GM23338 (cell line): ENCODE measurements at regions not wholly inside any gene's neighbourhood (a gene's known extent, or its start where the extent isn't known, plus 50 kb on each side); places are given as distances from the start of the nearest gene placed in this dataset.

Source experiments
- ATAC-seq: fragments of 200-7000 bp; cut with Tn5 transposase; 3 replicates; pipeline ENCODE4 v1.9.1; 2020
- DNase-seq: peaks from one replicate; pipeline ENCODE4 v3.0.0-alpha.2; 2015; ENCODE audit warnings: low spot score
- H2AFZ ChIP-seq: fragments of 200-600 bp; sonication (generic); 2 replicates; pipeline ENCODE4 v1.8.0; 2016; ENCODE audit warnings: antibody characterized with exemption, mild to moderate bottlenecking, moderate library complexity
- H3F3A ChIP-seq: fragments of 200-600 bp; sonication (generic); replicated peaks from 2 replicates; pipeline ENCODE4 v1.8.0; 2017; ENCODE audit warnings: antibody characterized with exemption, mixed run types, low read depth
- H3K27ac ChIP-seq: fragments of 200-600 bp; sonication (generic); 2 replicates; pipeline ENCODE4 v1.6.1; 2016; ENCODE audit warnings: low read depth
- H3K27me3 ChIP-seq: fragments of 200-600 bp; sonication (generic); 2 replicates; pipeline ENCODE4 v1.8.0; 2016; ENCODE audit warnings: mild to moderate bottlenecking, mixed run types, moderate library complexity; ENCODE audit not compliant: insufficient read depth
- H3K36me3 ChIP-seq: fragments of 200-600 bp; sonication (generic); 2 replicates; pipeline ENCODE4 v1.8.0; 2016; ENCODE audit warnings: mild to moderate bottlenecking; ENCODE audit not compliant: insufficient read depth
- H3K4me1 ChIP-seq: fragments of 200-600 bp; sonication (generic); 2 replicates; pipeline ENCODE4 v1.8.0; 2016; ENCODE audit warnings: mild to moderate bottlenecking, moderate library complexity; ENCODE audit not compliant: insufficient read depth
- H3K4me2 ChIP-seq: fragments of 200-600 bp; sonication (generic); 2 replicates; pipeline ENCODE4 v1.7.1; 2017; ENCODE audit warnings: mixed run types
- H3K4me3 ChIP-seq: fragments of 200-600 bp; sonication (generic); 2 replicates; pipeline ENCODE4 v1.6.1; 2016; ENCODE audit warnings: mixed run types
- H3K79me2 ChIP-seq: fragments of 200-600 bp; sonication (generic); replicated peaks from 2 replicates; pipeline ENCODE4 v1.8.0; 2017; ENCODE audit warnings: mild to moderate bottlenecking; ENCODE audit not compliant: insufficient read depth
- H3K9me2 ChIP-seq: fragments of 200-600 bp; sonication (generic); 2 replicates; pipeline ENCODE4 v1.8.0; 2017; ENCODE audit not compliant: insufficient read depth
- H4K20me1 ChIP-seq: fragments of 200-600 bp; sonication (generic); replicated peaks from 2 replicates; pipeline ENCODE4 v1.8.0; 2017; ENCODE audit warnings: mild to moderate bottlenecking; ENCODE audit not compliant: insufficient read depth
- H3K27ac Mint-ChIP-seq: 2 replicates; pipeline ENCODE4 v1.8.0; 2020; ENCODE audit warnings: inconsistent platforms, mild to moderate bottlenecking, moderate library complexity, mixed read lengths
- H3K27me3 Mint-ChIP-seq: 3 replicates; pipeline ENCODE4 v1.8.0; 2022; ENCODE audit warnings: low read depth, mild to moderate bottlenecking, moderate library complexity, mixed read lengths, inconsistent platforms; ENCODE audit not compliant: insufficient read depth, poor library complexity
- H3K36me3 Mint-ChIP-seq: 3 replicates; pipeline ENCODE4 v1.8.0; 2021; ENCODE audit warnings: low read depth, mild to moderate bottlenecking, inconsistent platforms, moderate library complexity, mixed read lengths
- H3K4me1 Mint-ChIP-seq: 3 replicates; pipeline ENCODE4 v1.8.0; 2020; ENCODE audit warnings: mild to moderate bottlenecking, inconsistent platforms, mixed read lengths
- H3K4me3 Mint-ChIP-seq: 3 replicates; pipeline ENCODE4 v1.8.0; 2021; ENCODE audit warnings: moderate library complexity, mild to moderate bottlenecking, inconsistent platforms, mixed read lengths
- H3K9me3 Mint-ChIP-seq: 3 replicates; pipeline ENCODE4 v1.8.0; 2020; ENCODE audit warnings: moderate library complexity, mild to moderate bottlenecking, inconsistent platforms, mixed read lengths
- CREB1 ChIP-seq: fragments of 250-450 bp; sonication (Bioruptor Pico); IDR thresholded peaks from 2 replicates; pipeline ENCODE4 v1.5.0; 2020; ENCODE audit warnings: low read depth, mild to moderate bottlenecking, moderate library complexity
- CTCF ChIP-seq, 2 experiments: fragments of 200-600 bp in 1 of 2; sonication (generic) in 1 of 2; conservative IDR thresholded peaks; 2 replicates each; pipeline versions ENCODE4 v1.5.1 to v1.6.1; 2016 to 2017; ENCODE audit warnings: antibody characterized with exemption in 2 of 2, low read depth in 2 of 2, mild to moderate bottlenecking in 2 of 2, moderate library complexity in 1 of 2
- ETS1 ChIP-seq: IDR thresholded peaks from 2 replicates; pipeline ENCODE4 v1.6.1; 2016; ENCODE audit warnings: antibody characterized with exemption
- EZH2 ChIP-seq: fragments of 200-600 bp; sonication (generic); IDR thresholded peaks from one replicate; pipeline ENCODE4 v1.8.0; 2017; ENCODE audit warnings: antibody characterized with exemption, mild to moderate bottlenecking, low read depth; ENCODE audit not compliant: unreplicated experiment
- EZH2phosphoT487 ChIP-seq: fragments of 200-600 bp; sonication (generic); IDR thresholded peaks from one replicate; pipeline ENCODE4 v1.8.1; 2018; ENCODE audit warnings: antibody characterized with exemption; ENCODE audit not compliant: unreplicated experiment
- JUNB ChIP-seq: IDR thresholded peaks from one replicate; pipeline ENCODE4 v1.6.1; 2016; ENCODE audit warnings: antibody characterized with exemption; ENCODE audit not compliant: unreplicated experiment
- NANOG ChIP-seq: IDR thresholded peaks from 2 replicates; pipeline ENCODE4 v1.6.1; 2016; ENCODE audit warnings: antibody characterized with exemption, borderline replicate concordance
- REST ChIP-seq: IDR thresholded peaks from one replicate; pipeline ENCODE4 v1.6.1; 2018; ENCODE audit warnings: antibody characterized with exemption; ENCODE audit not compliant: unreplicated experiment
- STAT1 ChIP-seq: IDR thresholded peaks from one replicate; pipeline ENCODE4 v1.6.1; 2016; ENCODE audit warnings: antibody characterized with exemption; ENCODE audit not compliant: unreplicated experiment
- ZNF114 ChIP-seq: fragments of 250-450 bp; sonication (Bioruptor Pico); IDR thresholded peaks from 2 replicates; pipeline ENCODE4 v1.5.0; 2020; ENCODE audit warnings: mild to moderate bottlenecking, moderate library complexity
- ZNF331 ChIP-seq: fragments of 250-450 bp; sonication (Bioruptor Pico); IDR thresholded peaks from 2 replicates; pipeline ENCODE4 v1.5.0; 2020; ENCODE audit warnings: low read depth, mild to moderate bottlenecking, moderate library complexity
- ZNF462 ChIP-seq: fragments of 250-450 bp; sonication (Bioruptor Pico); IDR thresholded peaks from 2 replicates; pipeline ENCODE4 v1.5.0; 2020; ENCODE audit warnings: mild to moderate bottlenecking, moderate library complexity

GRCh38 chr22:44365191-44365590 lies 52.4 kb upstream of the SHISAL1 start:
- H3K36me3 ChIP-seq = no peaks in the 10 kb centered on the region
- no peak for ATAC-seq
- no peaks in the 10 kb centered on the region for H4K20me1 ChIP-seq
- H3K4me1 Mint-ChIP-seq = no peaks in the 10 kb centered on the region
- no peak overlapping the region for H2AFZ ChIP-seq
- no peak for TF ChIP-seq REST
- no peak for TF ChIP-seq NANOG
- no peak for TF ChIP-seq ETS1
- no peak for TF ChIP-seq EZH2
- no peak for TF ChIP-seq EZH2phosphoT487
- no peak for TF ChIP-seq ZNF331
- TF ChIP-seq STAT1 = no peak
- TF ChIP-seq ZNF462 (CRISPR knock-in tag) = no peak
- TF ChIP-seq JUNB = no peak
- TF ChIP-seq ZNF114 (CRISPR knock-in tag) = no peak
- TF ChIP-seq CREB1 = no peak
- TF ChIP-seq CTCF (conservative IDR thresholded peaks at IDR 0.05; ENCODE audit: low read depth in 2 of 2) = no peak
- peaks cover 11% of the 10 kb centered on the region for H3K27me3 Mint-ChIP-seq
- H3K79me2 ChIP-seq = no peaks in the 10 kb centered on the region
- no peaks in the 10 kb centered on the region for H3K27me3 ChIP-seq
- no peaks in the 10 kb centered on the region for H3K4me1 ChIP-seq
- no peak overlapping the region for H3K4me3 Mint-ChIP-seq
- no peaks in the 10 kb centered on the region for H3K9me2 ChIP-seq
- DNase-seq = no peak
- no peaks in the 10 kb centered on the region for H3K36me3 Mint-ChIP-seq
- no peak overlapping the region for H3K27ac ChIP-seq
- H3K27ac Mint-ChIP-seq = no peak overlapping the region
- no peaks in the 10 kb centered on the region for H3F3A ChIP-seq
- H3K4me3 ChIP-seq = no peak overlapping the region
- H3K4me2 ChIP-seq = no peak overlapping the region
- H3K9me3 Mint-ChIP-seq = no peaks in the 10 kb centered on the region
